Activated naive CD8-positive, alpha-beta T cell treated with anti-CD3 and anti-CD28 coated beads, Interleukin-2, amount 50 U/mL, for 24 hours (primary cell): ENCODE measurements at regions not wholly inside any gene's neighbourhood (a gene's known extent, or its start where the extent isn't known, plus 50 kb on each side); places are given as distances from the start of the nearest gene placed in this dataset.
"Not testable (repeated sequence)": the region's sequence is repeated elsewhere in the genome, so short reads cannot be mapped to it uniquely, and the experiment has no call there.

Experiments used
- ATAC-seq: fragments of 150-1000 bp; cut with Tn5 transposase; one replicate; pipeline ENCODE4 v1.10.0; 2021
- DNase-seq: peaks from one replicate; pipeline ENCODE4 v3.0.0; 2021
- H3K27ac Mint-ChIP-seq: one replicate; pipeline ENCODE4 v1.8.0; 2021; ENCODE audit warnings: mild to moderate bottlenecking, mixed read lengths
- H3K27me3 Mint-ChIP-seq: one replicate; pipeline ENCODE4 v1.8.0; 2021; ENCODE audit warnings: mixed read lengths
- H3K36me3 Mint-ChIP-seq: one replicate; pipeline ENCODE4 v1.8.0; 2021; ENCODE audit warnings: low read depth, mixed read lengths
- H3K4me1 Mint-ChIP-seq: one replicate; pipeline ENCODE4 v1.8.0; 2021; ENCODE audit warnings: mixed read lengths
- H3K4me3 Mint-ChIP-seq: one replicate; pipeline ENCODE4 v1.8.0; 2021; ENCODE audit warnings: mild to moderate bottlenecking, moderate library complexity, mixed read lengths
- H3K9me3 Mint-ChIP-seq: one replicate; pipeline ENCODE4 v1.8.0; 2021; ENCODE audit warnings: mixed read lengths

DNA sequence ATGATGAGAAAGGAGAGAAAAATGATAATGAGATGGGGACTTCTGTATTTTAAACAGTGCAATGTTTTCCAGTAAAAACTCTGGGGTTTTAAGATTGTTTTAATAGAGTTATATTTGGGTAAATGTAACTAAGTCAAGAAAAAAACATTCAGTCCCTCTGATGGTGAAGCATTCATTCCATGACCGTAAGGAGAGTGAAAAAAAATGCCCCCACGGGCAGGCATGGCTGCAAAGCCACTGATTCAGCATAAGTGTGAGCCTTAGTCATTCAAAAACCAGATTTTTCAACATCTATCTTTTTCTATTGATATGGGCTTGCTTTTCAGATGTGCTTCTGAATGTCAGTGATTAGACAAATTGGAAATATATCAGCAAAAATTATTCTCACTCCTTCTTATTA is 957.8 kb downstream of the SLC4A3 start:
- ATAC-seq (no peak), DNase-seq (no peak)
- no peak overlapping the region for H3K4me3 Mint-ChIP-seq
- H3K9me3 Mint-ChIP-seq: no peaks in the 10 kb centered on the region
- H3K27ac Mint-ChIP-seq: no peak overlapping the region
- peaks cover 2% of the 10 kb centered on the region for H3K27me3 Mint-ChIP-seq
- no peaks in the 10 kb centered on the region for H3K4me1 Mint-ChIP-seq
- no peaks in the 10 kb centered on the region for H3K36me3 Mint-ChIP-seq

GRCh38 chr2:220586980-220587530 is 959.6 kb downstream of the SLC4A3 start:
- peaks cover 2% of the 10 kb centered on the region for H3K27me3 Mint-ChIP-seq
- DNase-seq (no peak), ATAC-seq (no peak)
- H3K4me1 Mint-ChIP-seq: no peaks in the 10 kb centered on the region
- no peaks in the 10 kb centered on the region for H3K9me3 Mint-ChIP-seq
- H3K27ac Mint-ChIP-seq: no peak overlapping the region
- no peaks in the 10 kb centered on the region for H3K36me3 Mint-ChIP-seq
- H3K4me3 Mint-ChIP-seq: no peak overlapping the region

- H3K4me1 Mint-ChIP-seq: no peaks in the 10 kb centered on the region
- ATAC-seq (no peak), DNase-seq (no peak)
- H3K36me3 Mint-ChIP-seq: no peaks in the 10 kb centered on the region
- peaks cover 2% of the 10 kb centered on the region for H3K27me3 Mint-ChIP-seq
- H3K27ac Mint-ChIP-seq: no peak overlapping the region
- H3K9me3 Mint-ChIP-seq: no peaks in the 10 kb centered on the region
- no peak overlapping the region for H3K4me3 Mint-ChIP-seq
These were observed 960.7 kb downstream of the SLC4A3 start for GRCh38 chr2:220588148-220588547.

DNA sequence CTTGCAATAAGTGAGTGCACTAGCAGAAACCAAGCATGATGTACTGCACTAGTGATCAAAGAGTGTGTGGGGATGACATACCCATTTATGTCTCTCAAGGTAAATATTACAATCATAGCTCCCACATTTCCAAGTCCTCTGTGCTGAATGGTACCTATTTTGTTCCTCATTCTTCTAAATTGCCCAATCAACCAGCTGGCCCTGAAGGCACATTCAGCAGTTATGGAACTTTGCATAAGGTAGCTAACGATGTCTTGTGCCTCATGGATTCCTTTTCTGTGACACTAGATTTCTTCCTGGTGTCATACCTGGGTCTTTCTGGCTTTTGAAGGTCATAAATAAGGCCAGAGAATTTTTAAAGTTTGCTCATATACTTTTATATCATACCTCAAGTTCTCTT is 963.0 kb downstream of the SLC4A3 start:
- no peak overlapping the region for H3K27ac Mint-ChIP-seq
- DNase-seq: no peak
- no peaks in the 10 kb centered on the region for H3K4me1 Mint-ChIP-seq
- H3K27me3 Mint-ChIP-seq: peaks cover 1% of the 10 kb centered on the region
- no peak for ATAC-seq
- H3K36me3 Mint-ChIP-seq: no peaks in the 10 kb centered on the region
- no peaks in the 10 kb centered on the region for H3K9me3 Mint-ChIP-seq
- H3K4me3 Mint-ChIP-seq: no peak overlapping the region

- no peak for ATAC-seq
- H3K27ac Mint-ChIP-seq: no peak overlapping the region
- no peak overlapping the region for H3K4me3 Mint-ChIP-seq
These were observed 966.1 kb downstream of the SLC4A3 start for GRCh38 chr2:220593526-220593925.

DNA sequence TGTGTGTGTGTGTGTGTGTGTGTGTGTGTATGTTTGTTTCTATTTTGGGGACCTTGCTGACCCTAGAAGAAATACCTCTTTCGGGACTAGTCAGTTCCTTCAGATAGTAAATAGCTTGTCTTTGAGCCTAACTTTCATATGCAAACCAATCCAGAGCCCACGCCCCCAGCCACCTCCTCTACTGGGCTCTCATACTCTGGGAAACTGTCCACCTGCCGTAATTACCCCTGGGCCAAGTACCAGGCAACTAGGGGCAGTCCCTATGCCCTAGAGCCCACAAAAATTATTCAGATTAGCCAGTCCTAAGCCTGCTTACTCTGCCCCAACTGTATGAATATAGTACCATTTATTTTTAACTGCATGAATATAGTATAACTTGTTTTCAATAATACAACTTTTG is 970.4 kb downstream of the EPHA4 start:
- Mint-ChIP-seq H3K27ac (no peak overlapping the region), H3K9me3 (peaks cover 8% of the 10 kb centered on the region), H3K4me3 (no peak overlapping the region), H3K4me1 (no peaks in the 10 kb centered on the region), H3K27me3 (no peaks in the 10 kb centered on the region), H3K36me3 (no peaks in the 10 kb centered on the region)
- DNase-seq (no peak), ATAC-seq (no peak)

More at GRCh38 chr2:220593526-220593925, 966.1 kb downstream of the SLC4A3 start:
- Mint-ChIP-seq H3K27me3 (no peaks in the 10 kb centered on the region), H3K4me1 (no peaks in the 10 kb centered on the region), H3K36me3 (no peaks in the 10 kb centered on the region), H3K9me3 (no peaks in the 10 kb centered on the region)
- DNase-seq: no peak

DNA sequence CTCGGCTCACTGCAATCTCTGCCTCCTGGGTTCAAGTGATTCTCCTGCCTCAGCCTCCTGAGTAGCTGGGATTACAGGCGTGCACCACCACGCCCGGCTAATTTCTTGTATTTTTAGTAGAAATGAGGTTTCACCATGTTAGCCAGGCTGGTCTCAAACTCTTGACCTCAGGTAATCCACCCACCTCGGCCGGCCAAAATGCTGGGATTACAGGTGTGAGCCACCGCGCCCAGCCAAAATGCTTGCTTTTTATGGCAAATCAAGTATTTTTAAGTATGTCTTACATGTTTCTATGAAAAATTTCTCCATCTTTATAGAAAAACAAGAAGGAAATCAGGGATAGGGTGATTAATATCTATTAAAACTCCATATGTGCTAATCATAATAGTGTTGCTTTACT is 959.1 kb downstream of the EPHA4 start:
- H3K9me3 Mint-ChIP-seq, H3K27ac Mint-ChIP-seq, DNase-seq, H3K27me3 Mint-ChIP-seq, H3K4me1 Mint-ChIP-seq, H3K4me3 Mint-ChIP-seq, ATAC-seq, H3K36me3 Mint-ChIP-seq: not testable (repeated sequence)

GRCh38 chr2:220614064-220614463 is 958.0 kb downstream of the EPHA4 start:
- Mint-ChIP-seq H3K4me1 (no peaks in the 10 kb centered on the region), H3K36me3 (no peaks in the 10 kb centered on the region), H3K27ac (no peak overlapping the region), H3K4me3 (no peak overlapping the region), H3K9me3 (no peaks in the 10 kb centered on the region), H3K27me3 (no peaks in the 10 kb centered on the region)
- DNase-seq (no peak), ATAC-seq (no peak)

DNA sequence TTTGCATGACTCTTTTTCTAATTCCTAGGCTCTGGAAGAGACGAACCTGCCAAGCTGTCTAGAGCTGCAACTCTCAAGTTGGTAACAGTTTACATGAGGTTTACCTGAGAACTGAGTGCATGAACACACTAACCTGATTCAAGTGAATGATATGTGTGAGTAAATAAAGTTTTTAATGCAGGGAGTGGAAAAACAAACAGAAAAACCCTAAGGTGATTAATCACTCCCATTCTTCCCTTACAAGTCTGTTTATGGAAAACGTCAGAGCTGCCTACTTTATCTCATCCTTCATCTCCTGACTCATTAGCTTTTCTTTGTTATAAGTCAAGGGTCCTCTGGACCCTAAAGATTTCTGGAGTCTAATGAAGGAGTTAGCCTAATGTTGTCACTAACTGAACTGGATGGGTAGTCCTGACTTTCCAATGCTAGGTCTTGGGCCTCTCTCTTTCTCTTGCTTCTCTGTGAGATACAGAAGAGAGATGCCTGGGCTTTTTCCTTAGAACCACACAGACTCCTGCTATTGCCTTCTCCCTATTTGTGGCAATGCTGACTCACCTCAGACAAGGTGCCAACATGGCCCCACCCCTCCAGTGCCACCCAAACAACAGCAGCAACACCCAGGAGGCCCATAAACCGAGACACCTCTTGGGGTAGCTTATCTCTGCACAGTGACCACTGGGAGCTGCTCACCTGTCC is 952.4 kb downstream of the EPHA4 start:
- Mint-ChIP-seq H3K27me3 (no peaks in the 10 kb centered on the region), H3K27ac (no peak overlapping the region), H3K36me3 (no peaks in the 10 kb centered on the region), H3K4me3 (no peak overlapping the region), H3K4me1 (no peaks in the 10 kb centered on the region), H3K9me3 (no peaks in the 10 kb centered on the region)
- no peak for DNase-seq
- no peak for ATAC-seq

GRCh38 chr2:220626603-220627002 is 945.5 kb downstream of the EPHA4 start:
- Mint-ChIP-seq H3K4me1 (no peaks in the 10 kb centered on the region), H3K9me3 (no peaks in the 10 kb centered on the region), H3K27me3 (no peaks in the 10 kb centered on the region), H3K36me3 (no peaks in the 10 kb centered on the region), H3K4me3 (no peak overlapping the region), H3K27ac (no peak overlapping the region)
- ATAC-seq (no peak), DNase-seq (no peak)

GRCh38 chr2:220628252-220628651 is 943.9 kb downstream of the EPHA4 start:
- no peak overlapping the region for H3K4me3 Mint-ChIP-seq

GRCh38 chr2:220641137-220641536 is 931.0 kb downstream of the EPHA4 start:
- Mint-ChIP-seq H3K36me3 (no peaks in the 10 kb centered on the region), H3K27me3 (peaks cover 2% of the 10 kb centered on the region), H3K4me3 (no peak overlapping the region), H3K9me3 (no peaks in the 10 kb centered on the region), H3K4me1 (no peaks in the 10 kb centered on the region), H3K27ac (no peak overlapping the region)
- DNase-seq: no peak
- no peak for ATAC-seq

More at GRCh38 chr2:220628252-220628651, 943.9 kb downstream of the EPHA4 start:
- no peaks in the 10 kb centered on the region for H3K4me1 Mint-ChIP-seq
- no peaks in the 10 kb centered on the region for H3K27me3 Mint-ChIP-seq
- H3K36me3 Mint-ChIP-seq: no peaks in the 10 kb centered on the region
- H3K27ac Mint-ChIP-seq: no peak overlapping the region
- no peaks in the 10 kb centered on the region for H3K9me3 Mint-ChIP-seq
- DNase-seq (no peak), ATAC-seq (no peak)

DNA sequence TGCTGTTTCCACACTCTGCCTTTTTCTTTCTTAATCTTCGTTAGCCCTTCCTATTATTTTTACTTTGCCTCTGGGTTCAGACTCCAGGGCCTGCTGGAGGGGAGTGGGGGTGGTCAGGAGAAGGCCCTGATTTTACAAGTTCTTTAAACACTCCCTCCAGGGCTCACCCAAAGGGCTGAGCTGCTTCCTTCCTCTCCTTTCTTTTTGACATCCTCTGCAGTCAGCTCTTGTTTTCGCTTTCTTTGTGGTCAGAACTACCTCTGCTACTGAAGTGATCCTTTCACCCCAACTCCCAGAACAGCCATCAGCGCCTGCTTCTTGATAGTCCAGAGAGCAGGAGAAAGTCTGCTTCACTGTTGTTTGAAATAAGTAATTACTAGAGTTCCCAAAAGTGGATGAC is 925.7 kb downstream of the EPHA4 start:
- DNase-seq: no peak
- no peak overlapping the region for H3K27ac Mint-ChIP-seq
- H3K36me3 Mint-ChIP-seq: no peaks in the 10 kb centered on the region
- H3K4me3 Mint-ChIP-seq: no peak overlapping the region
- no peaks in the 10 kb centered on the region for H3K27me3 Mint-ChIP-seq
- no peaks in the 10 kb centered on the region for H3K9me3 Mint-ChIP-seq
- no peak for ATAC-seq
- no peaks in the 10 kb centered on the region for H3K4me1 Mint-ChIP-seq

DNA sequence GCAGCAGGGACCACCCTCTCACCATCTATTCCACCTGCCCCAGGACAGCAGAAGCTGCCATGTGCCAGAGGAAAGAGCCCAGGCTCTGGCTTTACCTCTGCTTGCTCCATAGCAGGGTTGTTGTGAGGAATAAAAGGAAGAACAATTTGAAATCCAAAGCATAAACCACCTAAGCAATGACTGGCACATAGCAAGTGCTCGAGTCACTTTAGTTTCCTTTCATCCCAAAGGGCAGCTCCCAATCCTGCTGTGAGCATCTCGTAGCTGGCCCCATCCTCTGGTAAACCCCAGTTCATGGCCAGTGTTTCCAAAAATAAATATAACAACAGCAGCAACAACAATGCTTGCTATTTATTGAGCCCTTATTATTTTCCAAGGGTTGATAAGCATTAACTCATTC is 923.5 kb downstream of the EPHA4 start:
- H3K36me3 Mint-ChIP-seq: no peaks in the 10 kb centered on the region
- H3K4me1 Mint-ChIP-seq: no peaks in the 10 kb centered on the region
- H3K4me3 Mint-ChIP-seq: no peak overlapping the region
- ATAC-seq (no peak), DNase-seq (no peak)
- H3K27ac Mint-ChIP-seq: no peak overlapping the region
- H3K27me3 Mint-ChIP-seq: no peaks in the 10 kb centered on the region
- H3K9me3 Mint-ChIP-seq: no peaks in the 10 kb centered on the region

- H3K9me3 Mint-ChIP-seq: no peaks in the 10 kb centered on the region
- no peaks in the 10 kb centered on the region for H3K4me1 Mint-ChIP-seq
- no peak overlapping the region for H3K4me3 Mint-ChIP-seq
- H3K27ac Mint-ChIP-seq: no peak overlapping the region
- H3K27me3 Mint-ChIP-seq: peaks cover 2% of the 10 kb centered on the region
- DNase-seq: no peak
- ATAC-seq: no peak
- H3K36me3 Mint-ChIP-seq: no peaks in the 10 kb centered on the region
These were observed 918.3 kb downstream of the EPHA4 start for GRCh38 chr2:220653776-220654175.

- ATAC-seq: no peak
These were observed 917.8 kb downstream of the EPHA4 start for GRCh38 chr2:220654322-220654721.

More at GRCh38 chr2:220654322-220654721, 917.8 kb downstream of the EPHA4 start:
- Mint-ChIP-seq H3K27me3 (peaks cover 4% of the 10 kb centered on the region), H3K4me3 (no peak overlapping the region), H3K9me3 (no peaks in the 10 kb centered on the region), H3K36me3 (no peaks in the 10 kb centered on the region), H3K4me1 (no peaks in the 10 kb centered on the region), H3K27ac (no peak overlapping the region)
- DNase-seq: no peak
